ENCODE measurements at regions not wholly inside any gene's neighbourhood (a gene's known extent, or its start where the extent isn't known, plus 50 kb on each side); places are given as distances from the start of the nearest gene placed in this dataset.

DNA sequence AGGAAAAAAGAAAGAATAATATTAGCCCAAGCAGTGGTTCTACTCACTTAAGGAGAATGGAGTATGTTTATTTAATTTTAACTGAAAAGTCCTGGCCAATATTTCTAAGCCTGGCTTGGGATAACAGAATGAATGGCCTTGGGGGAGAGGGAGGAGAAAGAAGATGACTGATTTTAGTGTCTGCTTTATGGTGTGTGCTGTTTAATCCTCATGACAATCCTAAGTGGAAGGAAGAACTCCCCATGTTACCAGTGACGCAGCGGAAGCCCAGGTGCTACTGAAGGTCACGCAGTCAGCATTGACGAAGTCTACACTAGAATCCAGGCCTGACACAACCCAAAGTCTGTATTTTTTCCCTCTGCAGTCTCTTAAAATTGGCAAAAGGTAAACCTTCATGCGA is 50.5 kb downstream of the PALM2AKAP2 start:
- Histone ChIP-seq H3K27me3 (no peaks in the 10 kb centered on the region), H3K27ac (no peak overlapping the region), H2AFZ (no peak overlapping the region), H3K79me2 (no peaks in the 10 kb centered on the region), H4K20me1 (ENCODE audit: insufficient read depth, poor library complexity, severe bottlenecking) (no peaks in the 10 kb centered on the region), H3K4me1 (ENCODE audit: insufficient read depth) (no peaks in the 10 kb centered on the region), H3K4me2 (no peak overlapping the region), H3K9me3 (ENCODE audit: low read depth) (no peaks in the 10 kb centered on the region), H3K9me2 (replicated peaks; ENCODE audit: insufficient read depth) (no peaks in the 10 kb centered on the region), H3K36me3 (replicated peaks; ENCODE audit: insufficient read depth, low read depth) (no peaks in the 10 kb centered on the region), H3K4me3 (no peak overlapping the region)
- TF ChIP-seq EZH2phosphoT487 (IDR thresholded peaks at IDR 0.05; ENCODE audit: low read depth, severe bottlenecking, unreplicated experiment) (no peak), EZH2 (IDR thresholded peaks at IDR 0.05; ENCODE audit: borderline replicate concordance) (no peak)
- TF ChIP-seq, protein P1, sequence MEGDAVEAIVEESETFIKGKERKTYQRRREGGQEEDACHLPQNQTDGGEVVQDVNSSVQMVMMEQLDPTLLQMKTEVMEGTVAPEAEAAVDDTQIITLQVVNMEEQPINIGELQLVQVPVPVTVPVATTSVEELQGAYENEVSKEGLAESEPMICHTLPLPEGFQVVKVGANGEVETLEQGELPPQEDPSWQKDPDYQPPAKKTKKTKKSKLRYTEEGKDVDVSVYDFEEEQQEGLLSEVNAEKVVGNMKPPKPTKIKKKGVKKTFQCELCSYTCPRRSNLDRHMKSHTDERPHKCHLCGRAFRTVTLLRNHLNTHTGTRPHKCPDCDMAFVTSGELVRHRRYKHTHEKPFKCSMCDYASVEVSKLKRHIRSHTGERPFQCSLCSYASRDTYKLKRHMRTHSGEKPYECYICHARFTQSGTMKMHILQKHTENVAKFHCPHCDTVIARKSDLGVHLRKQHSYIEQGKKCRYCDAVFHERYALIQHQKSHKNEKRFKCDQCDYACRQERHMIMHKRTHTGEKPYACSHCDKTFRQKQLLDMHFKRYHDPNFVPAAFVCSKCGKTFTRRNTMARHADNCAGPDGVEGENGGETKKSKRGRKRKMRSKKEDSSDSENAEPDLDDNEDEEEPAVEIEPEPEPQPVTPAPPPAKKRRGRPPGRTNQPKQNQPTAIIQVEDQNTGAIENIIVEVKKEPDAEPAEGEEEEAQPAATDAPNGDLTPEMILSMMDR (IDR thresholded peaks at IDR 0.05; ENCODE audit: poor library complexity): no peak
- no peak for DNase-seq (ENCODE audit: low spot score)
- WGBS (ENCODE audit: low lambda C conversion rate, missing lambda C conversion rate): 93% methylated on average over 5 of the region's 5 CpGs

DNA sequence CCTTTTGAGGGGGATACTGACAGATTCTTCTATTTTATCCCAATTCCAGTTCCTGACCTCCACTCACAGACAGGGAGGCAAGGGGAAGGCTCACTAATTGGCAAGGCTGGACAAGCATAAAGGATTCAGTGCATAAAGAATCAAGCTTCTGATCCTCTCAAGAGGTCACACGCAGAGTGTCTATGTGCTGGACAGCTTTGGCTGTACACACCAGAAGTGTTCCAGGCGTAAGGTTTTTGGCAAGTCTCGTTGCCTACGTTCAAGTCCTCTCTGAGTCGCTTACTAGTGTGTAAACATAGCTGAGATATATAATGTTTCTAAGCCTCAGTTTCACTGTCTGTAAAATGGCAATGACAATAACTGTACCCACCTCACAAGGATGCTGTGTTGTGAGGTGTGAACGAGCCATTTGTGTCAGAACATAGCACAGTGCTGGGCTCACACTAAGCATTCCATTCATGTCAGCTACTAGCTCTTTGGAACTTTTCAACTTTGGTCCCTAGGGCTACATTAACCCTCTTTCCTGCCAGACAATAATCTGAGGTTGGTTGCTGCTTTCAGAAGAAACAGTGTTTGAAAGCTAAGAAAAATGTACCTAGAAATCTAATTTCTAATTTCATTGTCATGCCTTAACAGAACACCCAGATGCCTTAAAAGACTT is 52.1 kb downstream of the PALM2AKAP2 start:
- H3K4me2 ChIP-seq: no peak overlapping the region
- no peaks in the 10 kb centered on the region for H3K79me2 ChIP-seq
- H3K36me3 ChIP-seq (replicated peaks; ENCODE audit: insufficient read depth, low read depth): no peaks in the 10 kb centered on the region
- H3K9me2 ChIP-seq (replicated peaks; ENCODE audit: insufficient read depth): no peaks in the 10 kb centered on the region
- H3K4me1 ChIP-seq (ENCODE audit: insufficient read depth): no peaks in the 10 kb centered on the region
- TF ChIP-seq, protein P1 (IDR thresholded peaks at IDR 0.05; ENCODE audit: poor library complexity): no peak
- TF ChIP-seq EZH2 (IDR thresholded peaks at IDR 0.05; ENCODE audit: borderline replicate concordance): no peak
- TF ChIP-seq EZH2phosphoT487 (IDR thresholded peaks at IDR 0.05; ENCODE audit: low read depth, severe bottlenecking, unreplicated experiment): no peak
- no peaks in the 10 kb centered on the region for H4K20me1 ChIP-seq (ENCODE audit: insufficient read depth, poor library complexity, severe bottlenecking)
- 94% methylated on average over 6 of the region's 6 CpGs for WGBS (ENCODE audit: low lambda C conversion rate, missing lambda C conversion rate)
- no peak for DNase-seq (ENCODE audit: low spot score)
- H2AFZ ChIP-seq: no peak overlapping the region
- no peak overlapping the region for H3K4me3 ChIP-seq
- no peak overlapping the region for H3K27ac ChIP-seq
- no peaks in the 10 kb centered on the region for H3K9me3 ChIP-seq (ENCODE audit: low read depth)
- no peaks in the 10 kb centered on the region for H3K27me3 ChIP-seq

GRCh38 chr9:109834855-109835254 is 54.9 kb downstream of the PALM2AKAP2 start:
- no peak overlapping the region for H3K27ac ChIP-seq
- no peaks in the 10 kb centered on the region for H3K27me3 ChIP-seq
- no peak for DNase-seq (ENCODE audit: low spot score)
- TF ChIP-seq, protein P1 (IDR thresholded peaks at IDR 0.05; ENCODE audit: poor library complexity): no peak
- no peak for TF ChIP-seq EZH2phosphoT487 (IDR thresholded peaks at IDR 0.05; ENCODE audit: low read depth, severe bottlenecking, unreplicated experiment)
- TF ChIP-seq EZH2 (IDR thresholded peaks at IDR 0.05; ENCODE audit: borderline replicate concordance): no peak
- no peaks in the 10 kb centered on the region for H3K9me3 ChIP-seq (ENCODE audit: low read depth)
- no peak overlapping the region for H2AFZ ChIP-seq
- H3K4me2 ChIP-seq: no peak overlapping the region
- WGBS (ENCODE audit: low lambda C conversion rate, missing lambda C conversion rate): 91% methylated on average over 2 of the region's 2 CpGs
- no peak overlapping the region for H3K4me3 ChIP-seq
- no peaks in the 10 kb centered on the region for H3K79me2 ChIP-seq
- H3K9me2 ChIP-seq (replicated peaks; ENCODE audit: insufficient read depth): no peaks in the 10 kb centered on the region
- no peaks in the 10 kb centered on the region for H3K36me3 ChIP-seq (replicated peaks; ENCODE audit: insufficient read depth, low read depth)
- no peaks in the 10 kb centered on the region for H3K4me1 ChIP-seq (ENCODE audit: insufficient read depth)
- H4K20me1 ChIP-seq (ENCODE audit: insufficient read depth, poor library complexity, severe bottlenecking): no peaks in the 10 kb centered on the region

Measured in hepatocyte (in vitro differentiated cells).